ENCODE measurements at regions not wholly inside any gene's neighbourhood (a gene's known extent, or its start where the extent isn't known, plus 50 kb on each side); places are given as distances from the start of the nearest gene placed in this dataset.

DNA sequence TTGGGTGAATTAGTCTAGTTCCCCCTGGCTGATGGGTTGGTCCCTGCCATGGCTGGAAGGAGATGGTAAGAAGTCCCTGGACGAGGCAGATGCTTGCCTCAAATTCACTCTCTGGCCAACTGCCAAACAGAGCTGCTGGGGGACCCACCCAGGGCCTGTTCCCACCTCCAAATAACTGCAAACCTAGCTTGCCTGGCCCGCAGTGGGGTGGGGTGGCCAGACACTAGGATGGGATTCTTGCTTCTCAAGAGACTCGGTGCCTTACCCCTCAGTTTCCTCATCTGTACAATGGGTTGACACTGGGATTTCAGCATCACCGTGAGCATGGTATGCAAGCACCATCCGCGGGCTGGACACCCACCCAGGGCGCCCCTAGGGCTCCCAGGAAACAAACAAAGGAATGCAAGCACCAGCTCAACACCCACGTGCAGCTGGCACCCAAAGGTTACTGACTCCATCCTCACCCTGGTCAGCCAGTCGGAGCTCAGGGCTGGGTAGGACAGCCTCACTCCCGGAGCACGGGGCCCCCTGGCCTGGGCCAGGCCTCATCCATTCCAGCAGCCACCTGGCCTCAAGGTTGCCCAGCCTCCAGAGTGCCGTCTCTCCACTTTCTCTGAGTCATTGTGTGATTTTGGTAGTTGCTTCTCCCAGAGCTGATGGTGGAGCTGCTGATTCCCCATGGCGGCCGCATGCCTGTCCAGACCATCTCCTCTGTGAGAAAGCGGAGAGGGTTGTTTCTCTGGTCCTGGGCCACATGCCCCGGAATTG lies 205.2 kb upstream of the RTL1 start:
- no peak for DNase-seq (ENCODE audit: low read depth)

GRCh38 chr14:101109347-101109638 lies 205.8 kb upstream of the RTL1 start:
- no peak for DNase-seq (ENCODE audit: low read depth)

DNA sequence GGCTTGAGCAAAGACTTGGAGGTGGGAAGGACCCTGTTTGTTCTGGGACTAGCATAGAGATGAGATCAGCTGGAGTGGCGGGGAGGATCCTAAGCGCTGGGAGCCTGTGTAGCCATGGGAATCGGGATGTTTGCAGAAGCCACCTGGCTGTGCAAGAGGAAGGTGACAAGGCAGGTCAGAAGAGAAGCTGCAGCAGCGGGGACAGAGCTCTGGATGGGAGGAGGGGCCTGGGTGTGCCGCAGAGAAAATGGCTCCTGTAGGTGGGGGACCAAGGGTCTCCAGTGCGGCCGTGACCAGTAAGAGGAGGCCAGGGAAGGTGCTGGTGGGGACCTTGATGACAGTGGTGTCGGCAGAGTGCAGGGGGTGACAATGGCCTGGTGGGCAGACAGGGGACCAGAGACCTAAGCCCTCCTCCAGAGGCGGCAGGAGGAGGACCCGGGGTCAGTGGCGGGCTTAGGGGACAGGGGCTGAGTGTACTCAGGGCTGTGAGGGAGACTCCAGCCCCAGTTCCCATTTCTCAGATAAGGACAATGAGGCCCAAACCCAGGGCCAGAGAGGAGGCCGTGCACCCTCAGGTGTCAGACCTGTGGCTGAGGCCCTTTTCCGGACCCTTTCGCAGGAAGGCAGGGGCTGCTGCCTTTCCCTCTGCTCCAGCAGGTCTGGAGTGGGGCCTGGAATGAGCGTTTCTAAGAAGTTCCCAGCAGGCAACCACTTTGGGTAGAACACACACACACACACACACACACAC lies 206.6 kb upstream of the RTL1 start:
- DNase-seq (ENCODE audit: low read depth) = no peak

GRCh38 chr14:101110729-101111619 lies 207.5 kb upstream of the RTL1 start:
- DNase-seq (ENCODE audit: low read depth) = no peak

GRCh38 chr14:101111620-101112290 lies 208.2 kb upstream of the RTL1 start:
- DNase-seq (ENCODE audit: low read depth) = no peak

DNA sequence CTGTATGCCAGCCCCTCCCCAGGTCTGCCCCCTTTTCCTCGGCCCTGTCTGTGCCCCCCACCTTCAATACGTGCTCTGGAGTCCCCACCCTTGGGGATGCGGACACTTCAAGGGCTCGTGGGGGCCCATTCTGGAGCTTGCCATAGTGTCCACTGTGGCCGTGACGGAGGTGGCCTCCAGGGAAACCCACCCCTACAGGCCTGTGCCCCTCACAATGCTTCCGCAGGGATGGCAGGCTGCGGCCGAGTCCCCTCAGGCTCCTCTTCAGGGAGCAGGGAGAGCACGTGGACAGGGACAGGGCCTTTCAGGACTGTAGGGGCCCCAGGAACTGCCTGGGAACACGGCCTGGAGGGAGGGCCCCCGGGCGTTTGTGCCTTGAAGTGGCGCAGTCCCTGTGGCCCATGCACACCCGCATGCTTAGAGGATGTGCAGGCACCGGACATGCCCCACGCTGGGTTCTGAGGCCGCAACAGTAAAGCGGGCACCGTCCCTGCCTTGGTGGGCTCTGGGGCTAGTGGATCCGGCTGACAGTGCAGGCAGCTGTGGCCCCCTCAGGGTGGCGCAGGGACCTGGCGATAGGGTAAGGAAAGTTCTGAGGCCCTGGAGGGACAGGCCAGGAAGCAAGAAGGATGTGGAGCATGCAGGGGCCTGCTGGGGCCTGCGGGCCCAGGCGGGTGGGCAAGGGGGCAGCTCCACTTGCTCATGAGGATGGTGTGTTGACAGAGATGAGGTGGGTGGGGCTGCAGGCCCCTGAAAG lies 209.0 kb upstream of the RTL1 start:
- no peak for DNase-seq (ENCODE audit: low read depth)

DNA sequence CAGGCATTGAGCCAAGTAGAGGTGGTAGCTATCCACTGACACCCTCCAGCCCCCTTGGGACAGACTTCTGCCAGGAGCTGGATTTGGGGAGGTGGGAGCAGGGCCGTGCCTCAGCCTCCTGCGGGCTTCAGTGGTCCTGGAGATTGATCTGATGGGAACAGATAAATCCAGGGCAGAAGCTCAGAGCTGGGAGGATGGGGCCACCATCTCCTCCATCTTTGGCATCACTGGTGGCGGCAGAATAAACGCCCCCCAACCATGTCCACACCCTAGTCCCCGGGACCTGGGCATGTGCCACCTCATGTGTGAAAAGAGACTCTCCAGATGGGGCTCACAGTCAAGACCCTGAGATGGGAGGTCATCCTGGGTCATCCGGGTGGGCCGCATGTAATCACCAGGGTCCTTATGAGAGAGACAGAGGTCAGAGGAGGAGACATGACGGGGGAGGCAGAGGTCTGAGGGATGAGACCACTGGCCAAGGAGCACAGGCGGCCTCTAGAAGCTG lies 209.6 kb upstream of the RTL1 start:
- no peak for DNase-seq (ENCODE audit: low read depth)

DNA sequence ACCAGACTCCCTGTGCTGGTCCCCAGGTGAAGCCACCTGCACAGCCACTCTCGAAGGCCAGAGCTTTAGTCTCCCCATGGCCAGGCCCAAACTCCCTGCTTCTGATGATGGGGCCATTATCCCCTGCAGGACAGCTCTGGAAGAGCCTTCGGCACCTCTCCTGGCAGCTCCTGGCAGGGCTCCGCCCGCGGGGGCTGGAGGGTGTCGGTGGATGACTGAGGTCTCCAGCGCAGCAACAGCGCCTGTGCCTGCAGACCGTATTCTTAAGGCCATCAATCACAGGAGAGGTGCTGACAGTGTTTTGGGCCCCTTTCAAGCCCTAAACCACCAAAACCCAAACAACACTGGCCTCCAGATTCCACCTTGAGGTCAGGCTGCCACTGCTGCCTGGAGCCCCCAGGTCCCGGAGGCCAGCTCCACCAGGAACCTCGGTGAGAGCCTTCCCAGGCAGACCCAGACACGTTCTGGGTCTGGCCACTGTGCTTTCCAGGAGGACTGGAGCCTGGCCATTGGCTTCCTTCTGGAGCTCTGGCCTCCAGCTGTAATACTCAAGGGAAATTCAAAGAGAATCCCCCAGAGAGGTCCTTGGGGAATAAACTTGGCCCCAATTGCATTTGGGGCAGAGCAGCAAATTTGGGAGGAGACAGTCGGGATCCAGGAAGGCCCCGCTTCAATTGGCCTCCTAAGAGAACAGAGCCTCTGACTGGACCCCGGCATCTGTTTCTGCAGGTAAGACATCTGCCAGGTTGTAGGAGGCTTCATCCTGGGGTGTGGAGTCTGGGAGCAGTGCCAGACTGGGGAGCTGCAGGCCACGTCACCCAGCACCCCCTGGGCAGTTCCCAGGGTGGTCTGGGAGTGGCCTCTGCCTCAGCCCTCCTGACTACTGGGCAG lies 210.6 kb upstream of the RTL1 start:
- DNase-seq (ENCODE audit: low read depth) = no peak

DNA sequence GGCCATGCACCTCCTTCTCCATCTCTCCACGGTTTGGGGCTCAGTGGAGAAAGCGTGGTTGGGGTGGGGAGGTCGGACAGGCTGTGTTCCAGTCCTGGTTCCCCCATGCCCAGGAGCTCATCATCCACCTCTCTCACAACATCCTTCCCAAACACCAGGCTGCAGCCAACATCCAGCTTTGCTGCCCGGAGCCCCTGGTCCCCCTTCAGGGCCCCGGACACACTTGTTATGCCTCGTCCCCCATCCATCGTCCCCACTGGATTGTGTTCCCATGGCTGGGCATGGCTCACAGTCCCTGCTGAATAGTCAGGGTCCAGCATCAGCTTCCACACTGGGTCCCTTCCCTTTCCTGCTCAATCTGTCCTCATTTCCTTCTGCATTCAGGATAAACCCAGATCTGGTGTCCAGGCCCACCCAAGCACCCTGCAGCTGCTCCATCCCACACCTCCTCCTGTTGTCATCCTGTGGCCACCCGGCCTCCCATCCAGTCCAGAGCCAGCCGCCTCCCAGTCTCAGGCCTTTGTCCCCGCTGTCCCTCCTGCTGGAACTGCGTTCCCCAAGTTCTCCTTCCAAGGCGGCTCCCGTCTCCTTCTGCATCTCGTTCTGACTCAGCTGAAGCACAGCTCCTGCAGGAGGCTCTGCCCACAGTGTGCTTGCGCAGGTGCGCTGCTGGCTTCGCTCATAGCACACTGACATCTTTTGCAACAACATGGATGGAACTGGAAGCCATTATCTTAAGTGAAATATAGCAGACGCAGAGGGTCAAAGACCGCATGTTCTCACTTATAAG lies 211.4 kb upstream of the RTL1 start:
- no peak for DNase-seq (ENCODE audit: low read depth)

- no peak for DNase-seq (ENCODE audit: low read depth)
These were observed 212.1 kb upstream of the RTL1 start for GRCh38 chr14:101115652-101116051.

DNA sequence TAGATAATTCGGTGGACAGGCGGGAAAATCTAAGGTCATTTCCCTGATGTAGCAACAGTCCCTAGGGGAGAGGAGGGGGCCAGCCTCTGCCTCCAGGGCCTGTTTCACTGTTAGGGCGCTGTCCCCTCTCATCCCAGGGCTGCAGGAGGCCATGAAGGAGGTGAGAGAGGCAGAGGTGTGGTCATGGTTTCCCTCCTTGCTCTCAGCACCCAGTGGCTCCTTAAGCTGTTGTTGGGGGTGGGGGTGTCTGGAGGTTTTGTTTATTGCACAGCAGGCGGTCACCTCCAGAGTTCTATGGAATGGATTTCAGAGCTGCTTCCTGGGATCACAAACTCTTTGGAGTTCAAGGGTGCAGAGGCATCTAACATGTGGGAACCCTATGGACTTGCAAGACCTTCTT lies 212.5 kb upstream of the RTL1 start:
- DNase-seq (ENCODE audit: low read depth) = no peak

DNA sequence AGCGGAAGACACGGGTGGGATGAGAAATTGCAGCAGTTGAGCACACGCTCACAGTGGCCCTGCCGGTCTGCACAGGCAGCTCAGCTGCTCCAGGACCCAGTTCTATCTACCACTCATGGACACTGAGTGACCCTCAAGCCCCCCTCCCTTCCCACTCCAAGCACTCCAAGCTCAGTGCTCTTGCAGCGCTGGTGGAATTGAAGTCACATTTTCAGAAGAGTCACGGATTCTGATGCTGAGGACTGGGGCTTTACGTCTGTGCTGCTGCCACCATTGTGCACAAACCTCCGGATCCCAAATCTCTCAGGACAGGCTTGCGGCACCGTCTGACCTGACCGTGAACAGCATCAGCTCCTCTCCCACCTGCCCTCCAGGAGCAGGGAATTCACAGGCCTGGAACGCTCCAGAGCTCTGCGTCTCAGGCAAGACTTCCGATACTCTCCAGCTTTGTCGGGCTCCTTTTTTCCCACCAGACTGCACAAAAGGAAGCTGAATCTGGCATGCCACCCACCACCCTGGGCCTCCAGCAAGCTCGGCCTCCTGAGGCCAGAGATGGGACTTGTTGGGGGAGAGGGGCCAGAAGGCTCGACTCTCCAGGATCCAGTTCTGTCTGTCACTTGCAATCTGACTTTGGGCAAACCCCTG lies 213.1 kb upstream of the RTL1 start:
- no peak for DNase-seq (ENCODE audit: low read depth)

GRCh38 chr14:101117543-101117942 lies 214.0 kb upstream of the RTL1 start:
- DNase-seq (ENCODE audit: low read depth) = no peak

DNA sequence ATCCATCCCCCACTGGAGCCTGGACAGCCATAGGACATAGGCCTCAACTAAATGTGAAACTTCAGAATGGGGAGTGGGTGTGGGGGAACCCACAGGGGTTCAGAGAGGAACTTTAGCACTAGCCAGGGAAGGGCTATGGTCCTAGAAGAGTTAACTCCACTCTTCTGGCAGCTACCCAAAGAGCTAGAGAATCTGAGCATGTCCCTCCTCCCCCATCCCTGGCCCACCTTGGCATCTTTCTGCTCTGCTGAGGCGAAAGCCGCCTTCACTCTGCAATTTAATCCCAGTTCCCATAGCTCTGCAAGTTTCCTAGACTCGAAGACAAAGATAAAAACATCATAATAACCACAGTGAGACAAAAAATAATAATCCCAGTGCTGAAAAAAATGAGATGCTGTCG lies 214.7 kb upstream of the RTL1 start:
- no peak for DNase-seq (ENCODE audit: low read depth)

GRCh38 chr14:101118746-101119591 lies 215.4 kb upstream of the RTL1 start:
- DNase-seq (ENCODE audit: low read depth) = no peak

GRCh38 chr14:101119830-101120571 lies 216.5 kb upstream of the RTL1 start:
- no peak for DNase-seq (ENCODE audit: low read depth)

Measured in stimulated activated CD8-positive, alpha-beta memory T cell treated with anti-CD3 and anti-CD28 coated beads, Interleukin-12 subunit alpha, Interleukin-12 subunit beta, amount 100 ng/mL, for 4 hours (primary cell).